ENCODE measurements at regions not wholly inside any gene's neighbourhood (a gene's known extent, or its start where the extent isn't known, plus 50 kb on each side); places are given as distances from the start of the nearest gene placed in this dataset.

DNA sequence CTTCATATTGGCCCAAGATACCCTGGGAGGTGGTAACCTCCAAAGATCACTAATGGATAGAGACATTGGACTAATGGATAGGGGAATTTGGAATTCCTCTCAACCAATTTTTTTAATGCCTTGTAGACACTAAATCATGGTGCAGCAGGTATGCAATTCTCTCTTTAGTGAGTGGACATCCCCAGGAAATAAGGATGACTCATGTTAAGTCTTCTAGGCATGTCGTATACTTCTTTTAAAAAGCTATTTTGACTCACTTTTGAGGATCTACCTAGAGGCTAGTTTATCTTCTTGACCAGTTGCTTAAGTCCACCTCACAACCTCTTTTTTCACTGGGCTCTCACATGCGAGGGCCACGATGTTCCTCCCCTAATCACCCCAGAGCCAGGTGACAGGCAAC is 211.6 kb upstream of the CDH12 start:
- DNase-seq = no peak

DNA sequence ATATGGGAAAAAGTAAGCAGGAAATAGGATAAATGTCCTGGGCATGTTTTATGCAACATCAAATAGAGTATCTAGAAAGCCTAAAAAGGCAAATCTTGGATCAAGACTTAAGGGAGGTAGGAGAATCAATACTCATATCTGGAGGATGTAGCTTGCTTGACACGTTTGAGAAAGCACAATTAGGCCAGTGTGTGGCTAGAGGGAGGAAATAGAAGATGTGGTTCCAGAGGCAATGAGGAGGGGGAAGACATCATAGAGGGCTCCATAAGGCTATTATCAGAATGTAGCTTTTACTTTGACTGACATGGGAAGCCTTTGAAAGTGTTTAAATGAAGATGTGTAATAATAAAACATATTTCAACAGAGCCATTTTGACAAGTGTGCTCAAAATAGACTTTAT is 200.7 kb upstream of the CDH12 start:
- no peak for DNase-seq

DNA sequence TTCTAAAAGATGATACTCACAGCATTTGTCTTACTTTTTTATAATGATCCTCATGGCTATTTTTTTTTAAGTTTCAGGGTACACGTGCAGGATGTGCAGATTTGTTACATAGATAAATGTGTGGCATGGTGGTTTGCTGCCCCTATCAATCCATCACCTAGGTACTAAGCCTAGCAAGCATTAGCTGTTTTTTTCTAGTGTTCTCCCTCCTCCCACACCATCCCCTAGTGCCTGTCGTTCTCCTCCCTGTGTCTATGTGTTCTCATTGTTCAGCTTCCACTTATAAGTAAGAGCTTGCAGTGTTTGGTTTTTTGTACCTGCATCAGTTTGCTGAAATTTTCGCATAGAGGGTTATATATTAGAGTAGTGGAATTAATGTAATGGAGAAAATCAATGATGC is 189.1 kb upstream of the CDH12 start:
- DNase-seq = no peak

DNA sequence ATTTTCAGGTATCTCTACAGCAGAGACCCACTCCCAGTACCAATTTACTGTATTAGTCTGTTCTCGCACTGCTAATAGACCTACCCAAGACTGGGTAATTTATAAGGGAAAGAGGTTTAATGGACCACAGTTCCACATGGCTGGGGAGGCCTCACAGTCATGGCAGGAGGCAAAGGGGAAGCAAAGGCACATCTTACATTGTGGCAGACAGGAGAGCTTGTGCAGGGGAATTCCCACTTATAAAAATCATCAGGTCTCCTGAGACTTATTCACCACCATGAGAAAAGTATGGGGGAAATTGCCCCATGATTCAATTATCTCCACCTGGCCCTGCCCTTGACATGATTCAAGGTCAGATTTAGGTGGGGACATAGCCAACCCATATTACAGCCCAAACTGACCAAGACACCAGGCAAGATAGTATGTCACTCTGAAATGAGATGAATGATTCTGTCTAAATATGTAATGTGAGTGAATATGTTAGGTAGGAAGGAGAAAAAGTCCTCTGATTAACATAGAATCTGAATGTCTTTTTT is 182.5 kb upstream of the CDH12 start:
- DNase-seq = no peak

DNA sequence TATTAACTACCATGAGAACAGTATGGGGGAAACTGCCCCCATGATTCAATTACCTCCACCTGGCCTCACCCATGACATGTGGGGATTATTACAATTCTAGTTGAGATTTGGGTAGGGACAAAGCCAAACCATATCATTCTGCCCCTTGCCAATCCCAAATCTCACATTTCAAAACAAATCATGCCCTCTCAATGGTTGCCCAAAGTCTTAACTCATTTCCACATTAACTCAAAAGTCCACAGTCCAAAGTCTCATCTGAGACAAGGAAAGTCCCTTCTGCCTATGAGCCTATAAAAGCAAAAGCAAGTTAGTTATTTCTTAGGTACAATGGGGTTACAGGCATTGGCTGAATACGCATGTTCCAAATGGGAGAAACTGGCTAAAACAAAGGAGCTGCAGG is 180.7 kb upstream of the CDH12 start:
- no peak for DNase-seq

DNA sequence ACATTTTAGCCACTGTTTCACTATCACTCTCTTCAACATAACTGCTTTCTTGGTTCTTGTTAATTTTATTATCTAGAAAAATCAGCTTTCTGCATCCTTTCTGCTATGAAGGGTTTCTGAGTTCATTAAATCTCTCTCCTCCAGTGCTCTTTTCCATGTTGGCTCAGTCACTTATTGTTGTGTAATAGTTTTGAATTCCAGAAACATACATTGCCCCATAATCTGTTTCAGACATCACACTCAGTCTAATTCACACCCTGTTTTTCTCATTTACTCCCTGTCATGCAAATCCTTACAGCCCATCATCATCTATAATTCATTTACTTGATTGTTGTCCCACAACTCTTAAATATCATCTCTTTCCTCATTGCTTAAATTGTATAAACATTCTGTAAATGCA is 176.1 kb upstream of the CDH12 start:
- DNase-seq = no peak

DNA sequence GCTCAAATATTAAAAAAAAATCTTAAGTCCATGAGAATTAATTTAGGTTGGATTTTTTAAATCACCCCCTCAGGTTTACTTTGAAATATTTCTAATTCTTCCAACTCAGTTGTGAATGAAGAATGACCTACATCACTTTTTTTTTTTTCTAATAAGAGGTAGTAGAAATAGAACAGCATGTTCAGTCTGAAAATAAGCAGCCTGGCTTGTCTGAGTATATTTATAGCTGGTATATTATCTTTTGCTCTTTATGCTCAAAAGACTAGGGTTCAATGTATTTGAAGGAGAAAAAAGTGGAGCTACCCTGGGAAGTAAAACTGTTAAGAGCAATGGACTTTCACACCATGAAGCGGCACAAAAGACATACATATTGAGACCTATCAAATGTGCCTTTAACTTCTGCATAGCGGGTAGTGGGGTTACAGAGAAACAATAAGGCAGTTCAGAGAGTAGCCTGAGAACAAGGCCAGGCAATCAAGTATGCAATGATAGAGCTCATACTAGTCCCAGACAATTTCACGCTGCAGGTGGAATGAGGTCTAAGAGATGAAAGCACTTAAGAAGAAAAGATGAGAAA is 175.4 kb upstream of the CDH12 start:
- DNase-seq = no peak

DNA sequence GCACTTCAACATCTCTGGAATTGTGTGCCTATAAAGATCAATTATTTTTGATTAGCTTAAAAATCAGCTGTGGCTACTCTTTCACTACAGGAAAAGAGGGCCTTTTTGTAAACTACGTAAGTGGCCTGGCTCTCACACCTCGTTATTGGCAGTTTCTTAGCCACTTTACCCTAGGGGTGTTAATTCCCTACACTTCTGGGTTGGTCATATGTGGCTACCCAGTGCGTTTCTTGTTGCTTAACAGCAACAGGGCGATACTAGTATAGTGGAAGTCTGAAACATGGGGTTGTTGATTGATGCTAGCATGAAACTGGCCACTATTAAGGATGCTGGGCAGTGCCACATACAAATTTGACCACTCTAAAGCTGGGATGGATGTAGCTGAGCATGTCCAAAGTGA is 174.7 kb upstream of the CDH12 start:
- DNase-seq = no peak

DNA sequence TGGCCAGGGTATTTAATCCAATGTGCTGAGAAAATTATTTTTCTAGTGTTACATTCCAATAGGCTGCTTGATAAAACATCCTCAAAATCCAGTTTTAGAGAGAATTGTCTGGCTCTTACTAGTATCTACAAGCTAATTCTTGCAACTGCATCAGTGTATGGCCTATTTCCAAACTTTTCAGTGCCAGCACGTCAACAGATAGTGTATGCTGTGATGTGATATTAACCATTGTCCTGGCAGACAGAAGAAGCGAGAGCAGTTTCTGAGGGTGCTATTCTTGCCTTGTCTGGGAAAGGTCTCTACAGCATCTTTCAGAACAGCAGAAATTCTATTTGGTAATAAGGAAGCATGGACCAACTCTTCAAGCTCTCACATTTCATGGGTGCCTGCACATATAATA is 174.2 kb upstream of the CDH12 start:
- DNase-seq = no peak

DNA sequence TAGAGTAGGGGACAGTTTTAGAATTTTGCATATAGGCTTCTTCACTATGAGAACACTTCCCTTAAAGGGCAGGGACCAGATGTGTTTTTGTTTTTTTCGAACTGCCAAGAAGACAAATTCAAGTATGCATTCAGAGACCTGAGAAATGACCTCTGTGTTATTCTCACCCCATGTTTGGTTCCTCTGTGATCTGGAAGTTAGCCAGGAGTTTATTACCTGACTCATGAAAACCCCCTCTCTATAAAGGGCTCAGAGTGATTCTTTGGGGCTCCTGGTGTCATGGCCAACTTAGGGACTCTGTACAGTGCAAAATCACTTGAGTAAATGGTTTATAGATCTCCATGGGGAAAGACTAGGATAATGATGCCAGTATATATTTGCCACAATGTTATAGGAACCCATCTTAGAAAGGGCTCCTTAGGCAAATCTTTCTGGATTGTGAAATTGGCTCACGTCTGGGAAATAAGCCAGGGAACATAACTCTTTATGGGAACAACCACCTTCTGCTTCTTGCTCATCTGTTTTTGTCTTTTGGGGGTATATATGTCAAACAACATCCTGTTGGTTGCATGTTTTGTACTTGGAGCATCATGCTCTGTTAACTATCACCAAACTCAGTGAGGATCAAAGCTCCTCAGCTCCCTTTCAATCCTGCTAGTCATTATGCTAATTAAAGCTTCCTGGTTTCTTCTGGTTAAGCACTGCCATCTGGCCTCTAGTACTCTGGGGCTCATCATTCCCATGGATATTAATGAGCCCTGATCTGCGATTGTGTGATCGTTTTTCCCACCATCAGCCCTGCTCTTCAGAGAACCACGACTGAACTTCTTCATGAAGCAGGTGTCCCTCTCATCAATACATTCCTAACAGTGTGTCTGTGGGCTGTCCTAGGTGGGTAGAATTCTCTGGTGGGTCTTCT is 173.4 kb upstream of the CDH12 start:
- peak; percentile 8 for DNase-seq

DNA sequence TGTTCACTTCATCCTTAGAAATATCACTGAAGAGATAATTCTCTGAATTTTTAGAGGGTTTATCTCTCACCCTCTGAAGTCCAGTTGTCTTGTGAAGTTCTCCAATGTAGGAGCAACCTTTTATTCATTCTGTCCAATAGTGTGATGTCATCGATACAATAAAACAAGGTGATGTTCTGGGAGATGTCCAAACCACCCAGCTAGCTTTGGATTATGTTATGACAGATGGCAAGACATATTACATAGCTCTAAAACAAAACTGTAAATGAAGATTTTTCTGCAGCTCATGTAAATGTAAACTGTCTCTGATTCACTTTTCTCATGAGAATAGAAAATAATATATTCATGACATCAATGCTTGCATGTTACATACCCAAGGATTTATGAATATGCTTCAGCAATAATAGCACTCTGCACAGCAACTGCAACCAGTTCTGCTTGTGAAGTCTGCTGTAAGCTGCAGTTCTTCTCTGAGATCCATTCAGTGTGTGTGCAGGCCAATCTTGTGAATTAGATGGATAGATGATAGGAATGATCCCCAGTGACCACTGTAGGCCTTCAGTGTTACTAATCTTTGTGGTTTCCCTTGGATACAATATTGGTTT is 172.6 kb upstream of the CDH12 start:
- no peak for DNase-seq

DNA sequence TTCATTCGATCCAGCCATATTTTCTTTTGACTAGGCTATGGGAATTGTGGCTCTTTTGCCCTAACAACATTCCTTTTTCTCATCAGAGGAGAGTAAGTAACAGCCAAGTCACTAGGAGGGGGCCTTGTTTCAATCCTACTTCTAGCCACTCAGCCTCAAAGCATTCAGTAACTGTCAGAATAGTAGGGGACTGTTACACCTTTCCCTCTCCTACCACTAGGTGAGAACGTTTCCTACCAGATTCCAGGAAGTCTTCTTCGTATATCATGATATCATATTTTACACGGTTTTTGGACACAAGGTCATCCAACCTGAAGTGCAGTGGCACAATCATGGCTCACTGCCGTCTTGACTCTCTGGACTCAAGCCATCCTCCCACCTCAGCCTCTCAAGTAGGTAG is 171.3 kb upstream of the CDH12 start:
- DNase-seq = no peak

DNA sequence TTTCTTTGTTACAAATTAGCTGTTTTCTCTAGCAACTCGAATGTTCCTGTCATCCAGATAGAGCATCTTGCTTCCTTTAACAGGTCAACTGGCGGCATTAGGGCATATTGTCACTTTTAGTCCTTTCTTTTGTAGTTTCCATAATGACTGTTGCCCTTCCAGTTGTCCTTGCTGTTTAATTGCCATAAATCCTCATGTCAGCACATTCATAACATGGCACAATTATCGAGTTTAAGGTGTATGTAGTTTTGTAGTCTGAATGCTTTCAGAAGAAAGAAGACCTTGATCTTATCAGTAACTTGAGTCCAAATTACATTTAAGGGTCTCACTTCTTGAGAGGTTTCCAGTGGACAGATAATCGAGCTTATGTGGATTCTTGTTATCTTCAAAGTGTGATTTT is 161.7 kb upstream of the CDH12 start:
- DNase-seq = no peak

DNA sequence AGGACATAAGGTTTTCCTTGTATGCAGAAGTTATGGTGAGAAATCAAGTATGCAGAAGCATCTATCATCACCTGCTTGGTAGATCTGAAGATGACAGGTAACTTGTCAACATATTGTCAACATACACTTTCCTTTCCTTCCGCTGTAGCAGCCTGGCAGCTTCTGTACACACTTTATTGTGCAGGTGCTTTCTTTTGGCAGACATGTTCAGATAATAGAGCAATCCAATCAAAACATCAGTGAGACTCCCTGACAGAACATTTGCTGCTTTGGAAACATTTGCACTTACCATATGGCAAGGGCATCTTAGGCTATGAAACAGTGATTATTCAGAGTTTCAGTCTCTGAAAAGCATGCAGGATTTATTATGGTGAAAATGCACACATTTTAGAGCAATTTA is 161.1 kb upstream of the CDH12 start:
- DNase-seq = no peak

DNA sequence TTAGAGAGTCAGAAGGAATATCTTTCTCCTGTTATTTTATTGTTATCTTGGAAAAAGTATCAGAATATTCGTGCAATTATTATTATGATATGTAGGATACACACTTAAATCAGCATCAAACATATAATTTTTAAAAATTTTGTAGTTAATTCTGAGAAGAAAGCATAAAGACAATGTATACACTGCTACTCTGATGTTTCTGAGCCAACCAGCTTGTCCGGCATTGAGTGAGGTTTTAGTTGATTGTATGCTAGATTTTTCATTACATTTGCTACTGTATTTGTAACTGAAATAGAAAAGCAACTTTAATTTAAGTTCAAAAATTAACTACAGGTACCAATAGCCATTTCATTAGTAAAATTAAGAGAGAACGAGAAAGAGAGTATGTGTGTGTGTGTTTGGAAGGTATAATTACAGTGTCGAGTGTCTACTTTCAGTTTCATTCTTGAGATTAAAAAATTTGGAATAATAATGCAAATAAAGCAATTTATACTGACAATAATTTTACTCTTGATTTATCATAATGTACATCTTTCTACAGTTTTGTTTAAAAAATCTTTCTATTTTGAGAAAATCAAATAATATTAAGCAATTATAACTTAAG is 160.4 kb upstream of the CDH12 start:
- DNase-seq = no peak

DNA sequence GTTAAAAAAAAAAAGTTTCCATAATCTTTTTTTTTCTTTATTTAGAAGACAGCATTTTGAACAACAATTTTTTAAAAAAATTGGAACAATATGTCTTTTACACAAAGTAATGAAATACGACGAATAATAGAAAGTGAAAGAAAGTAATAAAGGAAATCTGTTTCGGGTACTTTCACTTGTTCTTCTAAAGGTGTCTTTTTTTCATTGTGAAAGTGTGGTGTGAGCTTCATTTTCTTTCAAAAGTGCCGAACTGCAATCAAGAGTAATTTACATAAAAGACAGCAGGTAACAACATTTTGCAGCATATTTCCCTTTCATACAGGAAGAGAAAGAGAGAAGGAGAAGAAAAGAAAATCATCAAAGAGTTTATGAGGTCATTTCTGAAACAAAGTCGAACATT is 159.7 kb upstream of the CDH12 start:
- no peak for DNase-seq

DNA sequence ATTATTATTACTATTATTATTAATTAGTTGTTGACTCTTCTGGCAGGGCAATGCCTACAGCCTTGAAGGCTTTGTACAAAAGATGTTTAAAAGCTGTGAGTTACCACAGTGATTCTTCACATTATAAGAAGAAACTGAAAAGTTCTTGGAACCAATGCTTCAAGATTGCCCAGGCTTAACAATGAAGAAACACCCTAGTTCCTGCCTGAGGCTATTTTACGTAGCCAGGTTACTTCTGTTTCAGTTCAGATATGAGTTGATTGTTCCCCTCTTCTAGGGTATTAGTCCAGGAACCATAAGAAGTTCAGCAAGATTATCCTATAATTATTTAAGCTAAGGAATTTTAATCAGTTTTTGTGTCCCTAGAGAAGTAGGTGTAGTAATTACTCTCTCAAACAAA is 154.6 kb upstream of the CDH12 start:
- DNase-seq = no peak

DNA sequence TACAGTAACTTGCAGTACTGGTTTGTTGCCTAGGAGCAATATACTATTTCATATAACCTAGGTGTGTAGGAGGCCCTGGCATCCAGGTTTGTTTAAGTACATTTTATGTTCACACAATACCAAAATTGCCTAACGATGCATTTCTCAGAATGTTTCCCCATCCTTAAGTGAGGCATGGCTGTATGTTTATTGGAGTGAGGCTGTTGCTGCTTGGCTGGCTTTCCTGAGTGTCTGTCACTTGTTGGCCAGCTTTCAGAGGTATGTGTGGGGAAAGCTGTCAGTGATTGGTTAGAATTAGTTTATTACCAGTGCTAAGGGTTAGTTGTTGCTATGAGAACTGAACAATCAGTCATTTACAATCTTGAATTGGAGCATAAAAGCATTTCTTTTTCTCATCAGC is 154.1 kb upstream of the CDH12 start:
- no peak for DNase-seq

DNA sequence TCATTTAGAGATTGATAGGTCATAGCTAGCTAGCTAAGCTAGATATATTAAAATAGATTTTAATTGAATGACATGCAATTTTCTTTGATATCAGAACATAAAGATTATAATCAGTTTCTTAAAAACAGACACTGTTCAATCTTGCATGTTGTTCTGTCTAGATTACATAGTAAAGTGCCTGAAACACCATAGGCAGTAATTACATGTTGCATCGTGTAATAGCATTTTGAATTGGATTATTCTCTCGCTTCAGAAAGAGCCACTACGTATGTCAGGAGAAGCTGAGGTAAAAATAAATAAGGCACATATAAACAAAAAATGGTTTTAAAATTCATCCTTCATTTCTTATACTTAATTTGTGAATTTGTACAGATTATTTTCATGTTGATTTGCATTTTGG is 148.0 kb upstream of the CDH12 start:
- DNase-seq = no peak

DNA sequence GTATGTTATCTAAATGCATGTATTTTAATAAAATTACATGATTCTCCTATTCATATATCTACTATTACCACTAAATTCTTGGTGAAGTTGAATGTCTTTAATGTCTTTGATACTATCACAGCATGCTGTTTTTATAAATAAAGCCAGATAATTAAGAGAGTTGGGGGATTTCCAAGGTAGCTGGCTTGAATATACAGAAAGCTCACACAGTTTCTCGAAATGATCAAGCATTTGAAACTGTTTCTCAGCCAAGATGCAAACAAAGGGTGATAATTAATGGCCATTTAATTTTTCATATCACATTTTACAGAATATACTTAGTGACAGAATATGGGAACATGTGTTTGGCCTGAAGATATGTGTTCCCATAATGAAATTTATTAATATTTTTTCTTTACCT is 145.6 kb upstream of the CDH12 start:
- DNase-seq = no peak

DNA sequence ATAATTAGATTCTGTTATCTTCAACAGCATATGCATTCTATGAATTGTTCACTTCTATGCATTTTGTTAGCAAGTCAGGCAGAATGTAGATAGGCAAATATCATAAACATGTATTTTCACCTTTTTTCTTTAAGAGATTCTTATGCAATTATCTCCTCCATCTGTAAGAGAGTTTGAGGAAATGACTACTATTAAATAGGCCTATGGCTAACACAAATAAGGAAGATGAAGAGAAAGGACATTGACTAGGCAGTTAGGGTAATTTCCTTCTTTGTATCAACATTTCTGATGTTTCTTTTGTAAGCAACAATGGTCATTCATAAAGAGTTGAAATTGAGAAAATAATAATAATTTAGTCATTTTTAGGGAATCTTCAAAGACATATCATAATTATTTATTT is 145.2 kb upstream of the CDH12 start:
- no peak for DNase-seq

DNA sequence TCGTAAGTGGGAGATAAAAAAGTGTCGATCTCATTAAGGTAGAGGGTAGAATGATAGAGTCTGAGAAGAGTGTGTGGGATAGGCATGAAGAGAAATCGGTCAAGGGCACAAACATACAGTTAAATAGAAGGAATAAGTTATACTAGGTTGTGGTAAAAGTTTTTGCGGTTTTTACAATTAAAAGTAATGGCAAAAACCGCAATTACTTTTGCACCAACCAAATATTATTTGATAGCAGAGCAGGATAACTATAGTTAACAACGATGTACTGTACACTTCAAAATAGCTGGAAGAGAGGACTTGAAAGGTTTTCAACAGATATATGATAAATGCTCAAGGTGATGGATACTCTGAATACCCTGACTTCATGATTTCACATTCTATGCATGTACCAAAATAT is 135.8 kb upstream of the CDH12 start:
- no peak for DNase-seq

DNA sequence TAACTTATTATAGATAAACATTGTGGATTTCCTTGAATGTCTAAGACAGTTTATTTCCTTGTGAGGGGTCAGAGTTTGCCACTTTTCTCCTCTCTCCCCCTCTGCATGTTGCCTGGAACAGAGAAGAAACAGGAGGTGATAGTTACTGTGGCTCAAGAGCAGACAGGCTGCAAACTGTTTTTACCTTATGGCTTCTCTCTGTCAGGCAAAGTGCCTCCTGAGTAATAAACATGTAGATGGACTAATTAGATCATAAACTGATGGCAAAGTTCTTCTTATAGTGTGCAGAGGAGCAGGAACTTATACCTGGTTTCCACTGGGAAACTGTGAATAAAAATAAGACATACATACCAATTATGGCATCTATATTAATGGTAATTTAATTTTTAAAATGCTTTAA is 133.1 kb upstream of the CDH12 start:
- no peak for DNase-seq

DNA sequence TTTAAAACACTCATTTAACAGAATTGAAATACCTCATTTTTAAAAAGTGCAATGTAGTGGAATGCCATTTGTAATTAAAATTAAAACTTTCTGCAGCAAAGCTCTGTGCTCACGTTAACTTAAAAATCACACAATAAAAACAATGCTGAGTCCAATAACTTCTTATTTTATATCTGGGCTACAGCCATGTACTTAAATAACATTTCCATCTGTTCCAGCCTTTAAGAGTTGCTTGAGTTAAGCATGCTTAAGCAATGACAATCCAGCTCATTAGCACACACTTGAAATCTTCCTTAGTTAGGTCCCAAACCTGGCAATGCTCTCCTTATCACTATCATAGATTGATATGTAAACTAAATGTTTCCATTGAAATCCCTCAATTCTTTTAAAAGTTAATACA is 132.3 kb upstream of the CDH12 start:
- DNase-seq = no peak
